K562 (cell line): ENCODE measurements at regions not wholly inside any gene's neighbourhood (a gene's known extent, or its start where the extent isn't known, plus 50 kb on each side); places are given as distances from the start of the nearest gene placed in this dataset.

Source experiments
- ATAC-seq: fragments of 200-7000 bp; cut with Tn5 transposase; 3 replicates; pipeline ENCODE4 v1.9.1; 2020; ENCODE audit warnings: moderate library complexity
- BruUV-seq: library from RNA; stranded (reverse); fragments of 400-500 nt; replicated peaks from 2 replicates; lab custom pipeline; 2021; lab: Mats Ljungman, UMichigan
- CTCF ChIA-PET: fragments of 300-600 bp; formaldehyde crosslinking; extraction: SDS; loops from one replicate; lab custom pipeline; 2021; ENCODE audit warnings: low intra/inter-chr PET ratio; lab: Yijun Ruan, JAX
- POLR2A ChIA-PET: fragments of 300-600, 350-650 bp; sonication (Branson Sonifier 250); formaldehyde crosslinking; extraction: SDS; loops from one replicate; lab custom pipeline; 2021; ENCODE audit warnings: antibody characterized with exemption, inconsistent platforms; lab: Yijun Ruan, JAX
- DNase-seq, 4 experiments: peaks; one replicate each; pipeline versions ENCODE4 v3.0.0 to v3.0.0-alpha.2; 2011 to 2018; ENCODE audit warnings: low spot score in 3 of 4, mixed read lengths in 3 of 4; ENCODE audit errors: extremely low read depth in 1 of 4
- FAIRE-seq: peaks from 2 replicates; lab custom pipeline; 2011; peaks lifted over from hg19 to GRCh38; lab: Jason Lieb, UNC
- H2AFZ ChIP-seq: 2 replicates; pipeline ENCODE4 v1.6.0; 2011; ENCODE audit warnings: low read depth, low read length, control low read depth, inconsistent platforms
- H3K27ac ChIP-seq: fragments of 200-600 bp; 3 replicates; pipeline ENCODE4 v1.8.0; 2011; ENCODE audit warnings: low read depth, mild to moderate bottlenecking, control low read depth, inconsistent platforms, low read length, moderate library complexity, mixed read lengths; ENCODE audit errors: extremely low read depth
- H3K27me3 ChIP-seq, 2 experiments: fragments of 300-600 bp in 1 of 2; 2 replicates in 1 of 2; 3 replicates in 1 of 2; pipeline versions ENCODE4 v1.6.0 to v1.8.0; 2011; ENCODE audit warnings: inconsistent platforms in 2 of 2, low read length in 2 of 2, mild to moderate bottlenecking in 1 of 2, mixed read lengths in 1 of 2, moderate library complexity in 1 of 2; ENCODE audit not compliant: control insufficient read depth in 2 of 2, insufficient read depth in 2 of 2
- H3K36me3 ChIP-seq: fragments of 300-600 bp; 3 replicates; pipeline ENCODE4 v1.8.0; 2011; ENCODE audit warnings: mild to moderate bottlenecking, low read length, inconsistent platforms; ENCODE audit not compliant: control insufficient read depth, insufficient read depth
- H3K4me1 ChIP-seq, 2 experiments: fragments of 200-600 bp in 1 of 2; replicated peaks in 1 of 2; 2 replicates in 1 of 2; 3 replicates in 1 of 2; pipeline versions ENCODE4 v1.5.1 to v1.8.0; 2011; ENCODE audit warnings: inconsistent platforms in 2 of 2, low read length in 2 of 2, mild to moderate bottlenecking in 1 of 2, mixed read lengths in 1 of 2, moderate library complexity in 1 of 2; ENCODE audit not compliant: control insufficient read depth in 2 of 2, insufficient read depth in 2 of 2
- H3K4me2 ChIP-seq: 2 replicates; pipeline ENCODE4 v1.6.1; 2011; ENCODE audit warnings: low read length, control low read depth, inconsistent platforms, mixed read lengths; ENCODE audit not compliant: insufficient read depth
- H3K4me3 ChIP-seq: fragments of 200-600 bp; sonication (generic), shearing (Covaris generic); 2 replicates; pipeline ENCODE4 v1.5.1; 2016; ENCODE audit warnings: control low read depth, inconsistent platforms
- H3K79me2 ChIP-seq: fragments of 200-600 bp; 3 replicates; pipeline ENCODE4 v1.8.0; 2011; ENCODE audit warnings: low read length, inconsistent platforms; ENCODE audit not compliant: control insufficient read depth, insufficient read depth
- H3K9ac ChIP-seq, 2 experiments: 2 replicates each; pipeline versions ENCODE4 v1.6.0 to v1.6.1; 2011; ENCODE audit warnings: low read depth in 2 of 2, low read length in 2 of 2, control low read depth in 1 of 2, inconsistent platforms in 1 of 2, mild to moderate bottlenecking in 1 of 2, mixed read lengths in 1 of 2; ENCODE audit not compliant: insufficient read depth in 1 of 2
- H3K9me1 ChIP-seq: one replicate; pipeline ENCODE4 v1.6.0; 2011; ENCODE audit warnings: inconsistent platforms, mild to moderate bottlenecking, low read length, moderate library complexity; ENCODE audit not compliant: control insufficient read depth, insufficient read depth
- H3K9me3 ChIP-seq: replicated peaks from 2 replicates; pipeline ENCODE4 v1.5.1; 2011; ENCODE audit warnings: low read depth, low read length, inconsistent platforms; ENCODE audit not compliant: control insufficient read depth, insufficient read depth
- H4K20me1 ChIP-seq: replicated peaks from 2 replicates; pipeline ENCODE4 v1.6.1; 2011; ENCODE audit warnings: low read length, inconsistent platforms, mixed read lengths; ENCODE audit not compliant: control insufficient read depth, insufficient read depth
- ESRRB ChIP-seq: fragments of 250-450 bp; sonication (Bioruptor Pico); IDR thresholded peaks from 2 replicates; pipeline ENCODE4 v1.5.0; 2020; ENCODE audit warnings: mild to moderate bottlenecking, moderate library complexity, borderline replicate concordance
- HNRNPK ChIP-seq: fragments of 200-400 bp; formaldehyde crosslinking; IDR thresholded peaks from one replicate; pipeline ENCODE4 v1.6.1; 2018; ENCODE audit warnings: mild to moderate bottlenecking, low read depth, low read length; ENCODE audit not compliant: poor library complexity, severe bottlenecking
- KHSRP ChIP-seq: fragments of 450-650 bp; IDR thresholded peaks from 2 replicates; pipeline ENCODE4 v1.6.1; 2017
- MYNN ChIP-seq, 2 experiments: sonication (generic); formaldehyde crosslinking in 1 of 2; IDR thresholded peaks; 2 replicates each; pipeline versions ENCODE4 v1.5.0 to v1.6.1; 2016 to 2020; ENCODE audit warnings: antibody characterized with exemption in 1 of 2, missing genetic modification reagents in 1 of 2
- PPARD ChIP-seq: fragments of 250-450 bp; sonication (Bioruptor Pico); IDR thresholded peaks from 2 replicates; pipeline ENCODE4 v1.8.0; 2022; ENCODE audit warnings: inconsistent platforms, mild to moderate bottlenecking, moderate library complexity
- WGBS: fragments of 100-300 bp; shearing (Covaris generic); methylation state at CpG from one replicate; pipeline ENCODE4 v1.1.6; 2016; ENCODE audit warnings: low coverage, mixed read lengths; ENCODE audit not compliant: insufficient coverage; ENCODE audit errors: missing lambda C conversion rate; 5-methylcytosine and 5-hydroxymethylcytosine counted together
- in situ Hi-C: fragments of 300-500 bp; cut with MboI; formaldehyde crosslinking; loops from 4 replicates; pipeline ENCODE4 v1.15.0; 2018; ENCODE audit warnings: inconsistent platforms, mixed read lengths
- intact Hi-C: fragments of 100-400 bp; cut with micrococcal nuclease; formaldehyde crosslinking; loops from 2 replicates; pipeline ENCODE4 v1.14.2; 2022
- TF ChIP-seq, protein P1 (sequence below), 2 experiments: fragments of 200-800 bp in 1 of 2; sonication (Bioruptor generic) in 1 of 2; sonication (generic) in 1 of 2; formaldehyde crosslinking in 1 of 2; IDR thresholded peaks in 1 of 2; conservative IDR thresholded peaks in 1 of 2; 2 replicates each; pipeline versions ENCODE4 v1.5.0 to v1.6.1; 2016 to 2020; ENCODE audit warnings: missing compliant biosample characterization in 1 of 2, missing genetic modification characterization in 1 of 2, missing genetic modification reagents in 1 of 2
- TF ChIP-seq, protein P2 (sequence below): fragments of 250-450 bp; sonication (Bioruptor Pico); IDR thresholded peaks from 2 replicates; pipeline ENCODE4 v1.9.0; 2021; ENCODE audit warnings: mild to moderate bottlenecking

DNA sequence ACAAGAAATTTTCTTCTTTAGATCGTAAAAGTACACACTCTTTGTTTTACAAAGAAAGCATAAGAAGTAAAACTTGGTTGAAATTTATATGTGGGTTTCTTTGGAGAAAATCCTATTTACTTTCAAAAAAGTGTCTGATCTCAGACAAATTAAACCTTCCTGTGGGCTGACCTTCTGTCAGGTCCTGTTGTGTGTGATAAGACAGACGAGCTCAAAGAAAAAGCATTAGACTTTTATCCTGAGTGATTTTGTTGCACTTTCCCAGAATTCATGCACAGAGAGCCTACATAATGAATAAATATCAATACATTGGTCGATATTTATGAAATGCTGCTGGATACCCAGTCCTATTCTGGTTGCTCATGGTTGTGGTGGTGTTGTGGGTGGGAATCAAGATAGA, 302.1 kb upstream of the SYNCRIP start (continued):
- TF ChIP-seq ESRRB (no peak), KHSRP (no peak)

DNA sequence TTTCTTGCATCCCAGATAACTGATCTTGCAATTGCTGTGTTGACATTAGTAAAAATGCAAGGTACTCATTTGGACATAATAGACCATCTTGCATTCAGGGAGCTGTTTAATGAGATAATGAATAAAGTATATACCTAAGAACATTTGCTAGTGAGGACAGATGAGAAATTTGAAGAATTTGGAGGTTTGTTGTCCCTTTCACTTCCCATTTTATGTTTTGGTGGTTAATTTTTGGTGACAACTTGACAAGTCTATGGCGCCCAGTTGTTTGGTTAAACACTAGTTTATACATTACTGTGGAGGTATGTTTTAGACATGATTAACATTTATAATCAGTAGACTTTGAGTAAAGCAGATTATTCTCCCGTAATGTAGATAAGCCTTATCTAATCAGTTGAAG, 300.2 kb upstream of the SYNCRIP start:
- Histone ChIP-seq H3K9ac (no peak overlapping the region), H3K4me3 (no peak overlapping the region), H3K27ac (no peak overlapping the region), H3K4me2 (no peak overlapping the region), H3K79me2 (no peaks in the 10 kb centered on the region), H3K4me1 (no peaks in the 10 kb centered on the region), H3K9me1 (no peaks in the 10 kb centered on the region), H4K20me1 (no peaks in the 10 kb centered on the region), H3K9me3 (no peaks in the 10 kb centered on the region), H3K36me3 (no peaks in the 10 kb centered on the region), H3K27me3 (no peaks in the 10 kb centered on the region), H2AFZ (no peak overlapping the region)
- 0% methylated on average over 2 of the region's 2 CpGs for WGBS
- no peak for DNase-seq
- ATAC-seq, result no peak
- TF ChIP-seq, protein P1, sequence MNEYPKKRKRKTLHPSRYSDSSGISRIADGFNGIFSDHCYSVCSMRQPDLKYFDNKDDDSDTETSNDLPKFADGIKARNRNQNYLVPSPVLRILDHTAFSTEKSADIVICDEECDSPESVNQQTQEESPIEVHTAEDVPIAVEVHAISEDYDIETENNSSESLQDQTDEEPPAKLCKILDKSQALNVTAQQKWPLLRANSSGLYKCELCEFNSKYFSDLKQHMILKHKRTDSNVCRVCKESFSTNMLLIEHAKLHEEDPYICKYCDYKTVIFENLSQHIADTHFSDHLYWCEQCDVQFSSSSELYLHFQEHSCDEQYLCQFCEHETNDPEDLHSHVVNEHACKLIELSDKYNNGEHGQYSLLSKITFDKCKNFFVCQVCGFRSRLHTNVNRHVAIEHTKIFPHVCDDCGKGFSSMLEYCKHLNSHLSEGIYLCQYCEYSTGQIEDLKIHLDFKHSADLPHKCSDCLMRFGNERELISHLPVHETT (CRISPR knock-in tag; conservative IDR thresholded peaks at IDR 0.05 in 1 of 2, IDR thresholded peaks at IDR 0.05 in 1 of 2), result no peak
- TF ChIP-seq HNRNPK, result no peak
- TF ChIP-seq PPARD, result no peak
- TF ChIP-seq, protein P2, sequence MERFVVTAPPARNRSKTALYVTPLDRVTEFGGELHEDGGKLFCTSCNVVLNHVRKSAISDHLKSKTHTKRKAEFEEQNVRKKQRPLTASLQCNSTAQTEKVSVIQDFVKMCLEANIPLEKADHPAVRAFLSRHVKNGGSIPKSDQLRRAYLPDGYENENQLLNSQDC (CRISPR knock-in tag), result no peak
- TF ChIP-seq MYNN (IDR thresholded peaks at IDR 0.05), result no peak
- TF ChIP-seq MYNN (CRISPR knock-in tag; IDR thresholded peaks at IDR 0.05), result no peak
- ChIA-PET CTCF (no interaction called here), POLR2A (no interaction called here)
- intact Hi-C loops (no loop called here), in situ Hi-C loops (no loop called here)
- BruUV-seq, result no TSS peak
- FAIRE-seq, result no peak
